HCT116 (cell line): ENCODE measurements at regions not wholly inside any gene's neighbourhood (a gene's known extent, or its start where the extent isn't known, plus 50 kb on each side); places are given as distances from the start of the nearest gene placed in this dataset.

Source experiments
- ATAC-seq: fragments of 200-7000 bp; cut with Tn5 transposase; 2 replicates; pipeline ENCODE4 v1.9.1; 2020; ENCODE audit warnings: mild to moderate bottlenecking, moderate library complexity
- BruUV-seq: library from RNA; stranded (reverse); fragments of 400-500 nt; replicated peaks from 2 replicates; lab custom pipeline; 2021; lab: Mats Ljungman, UMichigan
- CTCF ChIA-PET: fragments of 300-600 bp; sonication (Branson Sonifier 250); formaldehyde crosslinking; loops from one replicate; lab custom pipeline; 2021; ENCODE audit warnings: antibody characterized with exemption; lab: Charles Lee
- POLR2A ChIA-PET: fragments of 300-600, 350-600 bp; sonication (Branson Sonifier 250); formaldehyde crosslinking; loops from one replicate; lab custom pipeline; 2021; ENCODE audit warnings: antibody characterized with exemption; lab: Charles Lee
- RAD21 ChIA-PET, 2 experiments: fragments of 300-600 bp; sonication (Branson Sonifier 250); formaldehyde crosslinking; loops; one replicate each; lab custom pipeline; 2023; ENCODE audit warnings: low total read pairs in 2 of 2; ENCODE audit not compliant: uncharacterized antibody in 2 of 2, unreplicated experiment in 2 of 2, low non-redundant PET in 1 of 2; lab: Charles Lee
- DNase-seq: peaks from one replicate; pipeline ENCODE4 v3.0.0-alpha.2; 2010; ENCODE audit warnings: low read depth, low spot score
- H2AFZ ChIP-seq: fragments of 200-600 bp; shearing (Covaris generic), sonication (generic); 2 replicates; pipeline ENCODE4 v1.6.1; 2017; ENCODE audit warnings: low read depth, mixed run types, mixed read lengths, antibody characterized with exemption, low read length; ENCODE audit not compliant: poor library complexity, severe bottlenecking
- H3K27ac ChIP-seq: 2 replicates; pipeline ENCODE4 v1.5.1; 2012; ENCODE audit warnings: low read depth, low read length
- H3K27me3 ChIP-seq: fragments of 200-600 bp; sonication (generic); 2 replicates; pipeline ENCODE4 v1.6.1; 2016; ENCODE audit warnings: mixed run types, low read length, mixed read lengths; ENCODE audit not compliant: insufficient read depth
- H3K36me3 ChIP-seq, 2 experiments: fragments of 200-500 bp in 1 of 2; fragments of 200-600 bp in 1 of 2; sonication (Bioruptor generic) in 1 of 2; sonication (generic) in 1 of 2; 2 replicates each; pipeline versions ENCODE4 v1.5.1 to v1.6.1; 2014 to 2016; ENCODE audit warnings: low read length in 2 of 2, inconsistent platforms in 1 of 2, mixed read lengths in 1 of 2, mixed run types in 1 of 2; ENCODE audit not compliant: insufficient read depth in 2 of 2, control insufficient read depth in 1 of 2
- H3K4me1 ChIP-seq, 2 experiments: fragments of 200-600 bp in 1 of 2; sonication (generic) in 1 of 2; 2 replicates each; pipeline versions ENCODE4 v1.5.1 to v1.6.1; 2012 to 2017; ENCODE audit warnings: low read length in 2 of 2, inconsistent platforms in 1 of 2, mild to moderate bottlenecking in 1 of 2, mixed read lengths in 1 of 2, mixed run types in 1 of 2, moderate library complexity in 1 of 2; ENCODE audit not compliant: insufficient read depth in 2 of 2, control insufficient read depth in 1 of 2
- H3K4me2 ChIP-seq: fragments of 200-600 bp; sonication (generic); 2 replicates; pipeline ENCODE4 v1.6.1; 2017; ENCODE audit warnings: mixed run types, low read length, mixed read lengths
- H3K4me3 ChIP-seq, 2 experiments: fragments of 200-600 bp in 1 of 2; sonication (generic) in 1 of 2; replicated peaks in 1 of 2; 2 replicates each; pipeline ENCODE4 v1.5.1; 2011 to 2016; ENCODE audit warnings: low read length in 2 of 2, control low read depth in 1 of 2, low read depth in 1 of 2, mild to moderate bottlenecking in 1 of 2, mixed read lengths in 1 of 2, mixed run types in 1 of 2
- H3K79me2 ChIP-seq: fragments of 200-600 bp; sonication (generic); 2 replicates; pipeline ENCODE4 v1.6.1; 2017; ENCODE audit warnings: mild to moderate bottlenecking, mixed run types, low read length, moderate library complexity, mixed read lengths; ENCODE audit not compliant: insufficient read depth
- H3K9ac ChIP-seq: fragments of 200-600 bp; sonication (generic); 2 replicates; pipeline ENCODE4 v1.6.1; 2016; ENCODE audit warnings: low read length, mixed read lengths
- H3K9me2 ChIP-seq: fragments of 200-600 bp; sonication (generic), shearing (Covaris generic); 2 replicates; pipeline ENCODE4 v1.6.1; 2017; ENCODE audit warnings: mixed run types, mild to moderate bottlenecking, moderate library complexity; ENCODE audit not compliant: insufficient read depth
- H3K9me3 ChIP-seq, 2 experiments: fragments of 200-500 bp in 1 of 2; fragments of 200-600 bp in 1 of 2; sonication (Bioruptor generic) in 1 of 2; sonication (generic) in 1 of 2; 2 replicates each; pipeline ENCODE4 v1.6.1; 2014 to 2017; ENCODE audit warnings: low read length in 2 of 2, mixed read lengths in 2 of 2, inconsistent platforms in 1 of 2, low read depth in 1 of 2, mild to moderate bottlenecking in 1 of 2, mixed run types in 1 of 2, moderate library complexity in 1 of 2; ENCODE audit not compliant: control insufficient read depth in 1 of 2, insufficient read depth in 1 of 2
- H4K20me1 ChIP-seq: fragments of 200-600 bp; sonication (generic), shearing (Covaris generic); 2 replicates; pipeline ENCODE4 v1.6.1; 2017; ENCODE audit warnings: mixed run types, mild to moderate bottlenecking, moderate library complexity; ENCODE audit not compliant: insufficient read depth
- CBX3 ChIP-seq: IDR thresholded peaks from 2 replicates; pipeline ENCODE4 v1.6.1; 2012; ENCODE audit warnings: low read depth
- CTCF ChIP-seq, 3 experiments: fragments of 200-600 bp in 1 of 3; sonication (generic) in 1 of 3; IDR thresholded peaks in 2 of 3; conservative IDR thresholded peaks in 1 of 3; 2 replicates each; pipeline ENCODE4 v1.5.1; 2012 to 2017; ENCODE audit warnings: low read depth in 2 of 3, low read length in 2 of 3, antibody characterized with exemption in 1 of 3, borderline replicate concordance in 1 of 3, control low read depth in 1 of 3, mild to moderate bottlenecking in 1 of 3, mixed read lengths in 1 of 3, mixed run types in 1 of 3, moderate library complexity in 1 of 3; ENCODE audit not compliant: insufficient read depth in 1 of 3
- EGR1 ChIP-seq: IDR thresholded peaks from 2 replicates; pipeline ENCODE4 v1.6.1; 2012; ENCODE audit warnings: low read depth
- ELF1 ChIP-seq: IDR thresholded peaks from 2 replicates; pipeline ENCODE4 v1.6.1; 2012; ENCODE audit warnings: low read depth, borderline replicate concordance
- EZH2 ChIP-seq: fragments of 200-600 bp; sonication (generic); IDR thresholded peaks from 2 replicates; pipeline ENCODE4 v1.6.1; 2017; ENCODE audit warnings: antibody characterized with exemption, mixed run types
- EZH2phosphoT487 ChIP-seq: fragments of 200-600 bp; IDR thresholded peaks from 2 replicates; pipeline ENCODE4 v1.6.1; 2018; ENCODE audit warnings: antibody characterized with exemption, borderline replicate concordance
- FOSL1 ChIP-seq: IDR thresholded peaks from 2 replicates; pipeline ENCODE4 v1.6.1; 2012; ENCODE audit warnings: low read depth
- POLR2A ChIP-seq: IDR thresholded peaks from 2 replicates; pipeline ENCODE4 v1.7.0; 2011; ENCODE audit warnings: borderline replicate concordance; ENCODE audit not compliant: insufficient read depth, insufficient read length; ENCODE audit errors: extremely low read depth
- POLR2AphosphoS5 ChIP-seq: IDR thresholded peaks from 2 replicates; pipeline ENCODE4 v1.6.1; 2011; ENCODE audit warnings: mild to moderate bottlenecking, low read depth, low read length, moderate library complexity
- SIN3A ChIP-seq: IDR thresholded peaks from 2 replicates; pipeline ENCODE4 v1.6.1; 2012; ENCODE audit warnings: low read depth
- SRF ChIP-seq: IDR thresholded peaks from 2 replicates; pipeline ENCODE4 v1.6.1; 2012; ENCODE audit warnings: low read depth
- YY1 ChIP-seq: IDR thresholded peaks from 2 replicates; pipeline ENCODE4 v1.6.1; 2011; ENCODE audit warnings: low read length, low read depth, moderate library complexity, mild to moderate bottlenecking; ENCODE audit not compliant: insufficient replicate concordance; ENCODE audit errors: extremely low read depth
- ZBTB33 ChIP-seq: IDR thresholded peaks from 2 replicates; pipeline ENCODE4 v1.6.1; 2011; ENCODE audit warnings: mild to moderate bottlenecking, low read length, moderate library complexity; ENCODE audit not compliant: insufficient replicate concordance; ENCODE audit errors: extremely low read depth
- ZNF274 ChIP-seq: fragments of 200-500 bp; sonication (Bioruptor generic); IDR thresholded peaks from 2 replicates; pipeline ENCODE4 v1.6.1; 2014; ENCODE audit warnings: mild to moderate bottlenecking, low read depth, low read length, inconsistent platforms
- intact Hi-C: fragments of 100-400 bp; cut with micrococcal nuclease; formaldehyde crosslinking; loops from 2 replicates; pipeline ENCODE4 v1.10.0; 2022
- TF ChIP-seq, protein P1 (sequence below): IDR thresholded peaks from 2 replicates; pipeline ENCODE4 v1.6.1; 2012

DNA sequence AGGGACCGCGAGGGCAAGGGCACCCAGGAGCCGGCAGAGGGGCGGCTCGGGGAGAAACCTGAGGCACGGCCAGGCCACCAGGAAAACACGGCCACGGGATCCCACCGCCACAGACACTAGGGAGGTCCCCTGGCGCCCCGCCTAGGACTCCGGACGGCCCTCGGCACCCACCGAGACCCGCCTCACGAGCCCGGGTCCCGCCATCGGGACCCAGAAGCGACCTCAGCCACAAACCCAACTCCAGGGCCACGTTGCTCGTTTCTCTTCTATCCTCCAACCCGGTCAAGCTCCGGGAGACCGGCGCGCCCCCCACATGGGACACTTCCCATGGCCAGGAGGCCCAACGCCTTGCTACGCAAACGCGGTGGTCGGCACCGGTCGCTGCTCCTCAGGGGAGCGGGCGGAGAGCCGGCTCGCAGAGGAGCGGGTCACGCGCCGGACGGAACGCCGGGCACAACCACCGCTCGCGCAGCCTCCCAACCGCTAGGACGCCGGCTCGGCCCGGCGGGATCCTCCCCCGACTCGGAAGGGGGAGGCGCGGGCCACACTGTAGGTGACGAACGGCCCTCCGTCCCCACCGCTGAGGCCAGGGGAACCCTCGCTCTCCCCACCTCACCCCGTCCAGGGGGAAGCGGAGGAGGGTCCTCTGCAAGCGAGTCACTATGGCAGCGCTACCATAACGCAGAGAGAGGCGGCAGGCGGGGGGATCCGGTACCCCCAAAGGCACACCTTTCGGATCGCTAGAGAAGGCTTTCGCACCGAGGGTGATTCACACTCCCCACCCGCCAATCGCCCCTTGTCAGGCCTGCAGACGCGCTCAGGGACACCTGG, 1514.1 kb upstream of the DEFB115 start:
- POLR2A ChIA-PET = no interaction called here
- Histone ChIP-seq H3K79me2 (no peaks in the 10 kb centered on the region), H3K4me3 (no peak overlapping the region), H3K27me3 (no peaks in the 10 kb centered on the region), H4K20me1 (no peaks in the 10 kb centered on the region), H3K27ac (no peak overlapping the region)
- ATAC-seq = no peak
- CTCF ChIA-PET = no interaction called here
- intact Hi-C loops = no loop called here
- BruUV-seq = no TSS peak
- DNase-seq = no peak
- TF ChIP-seq CTCF (IDR thresholded peaks at IDR 0.05 in 2 of 3, conservative IDR thresholded peaks at IDR 0.05 in 1 of 3; ENCODE audit: borderline replicate concordance in 1 of 3, insufficient read depth in 1 of 3, low read depth in 2 of 3, low read length in 2 of 3) (no peak), EZH2phosphoT487 (no peak), EZH2 (no peak), FOSL1 (no peak), EGR1 (no peak), ZBTB33 (no peak), YY1 (no peak), CBX3 (no peak), SRF (no peak), POLR2A (no peak), ZNF274 (no peak), SIN3A (no peak), ELF1 (no peak), POLR2AphosphoS5 (no peak)
- TF ChIP-seq, protein P1, sequence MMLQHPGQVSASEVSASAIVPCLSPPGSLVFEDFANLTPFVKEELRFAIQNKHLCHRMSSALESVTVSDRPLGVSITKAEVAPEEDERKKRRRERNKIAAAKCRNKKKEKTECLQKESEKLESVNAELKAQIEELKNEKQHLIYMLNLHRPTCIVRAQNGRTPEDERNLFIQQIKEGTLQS = no peak
- TF ChIP-seq, all 23 proteins: peak for 0
- Histone ChIP-seq H3K9me2 (no peaks in the 10 kb centered on the region), H3K4me1 (no peaks in the 10 kb centered on the region), H3K36me3 (no peaks in the 10 kb centered on the region), H3K9ac (no peak overlapping the region), H3K9me3 (no peaks in the 10 kb centered on the region; a peak in 1 of 4 replicates), H3K4me2 (no peak overlapping the region), H2AFZ (no peak overlapping the region)
- RAD21 ChIA-PET = no interaction called here
